Colonic mucosa (tissue), 4 donors: ENCODE measurements at regions not wholly inside any gene's neighbourhood (a gene's known extent, or its start where the extent isn't known, plus 50 kb on each side); places are given as distances from the start of the nearest gene placed in this dataset.

ENCODE experiments used
- DNase-seq: peaks from one replicate; pipeline ENCODE4 v3.0.0-alpha.2; 2020
- H3K27ac ChIP-seq: fragments of 200-600 bp; one replicate; pipeline ENCODE4 v1.8.0; 2021
- H3K27me3 ChIP-seq: fragments of 200-600 bp; one replicate; pipeline ENCODE4 v1.8.0; 2021
- H3K36me3 ChIP-seq: fragments of 200-600 bp; one replicate; pipeline ENCODE4 v1.8.0; 2021
- H3K4me1 ChIP-seq: fragments of 200-600 bp; one replicate; pipeline ENCODE4 v1.8.0; 2021; ENCODE audit warnings: mild to moderate bottlenecking
- H3K4me3 ChIP-seq: fragments of 200-600 bp; one replicate; pipeline ENCODE4 v1.8.0; 2021
- H3K9ac ChIP-seq, 2 donors: one replicate each; pipeline ENCODE4 v1.7.0; 2013; ENCODE audit warnings: control low read depth in 2 of 2, low read depth in 2 of 2, low read length in 2 of 2
- H3K9me3 ChIP-seq: fragments of 200-600 bp; one replicate; pipeline ENCODE4 v1.8.0; 2021
- intact Hi-C: fragments of 100-400 bp; cut with DNase I; formaldehyde crosslinking; loops from one replicate; pipeline ENCODE4 v1.14.1; 2022
- TF ChIP-seq, protein P1 (sequence below): fragments of 200-600 bp; IDR thresholded peaks from one replicate; pipeline ENCODE4 v1.8.0; 2022; ENCODE audit warnings: antibody characterized with exemption, mild to moderate bottlenecking
- donor health status: healthy.
- donor health status: DM: no; HTN: no; CAD: no.
- donor health status: DM: no; HTN: no; CAD: no.

DNA sequence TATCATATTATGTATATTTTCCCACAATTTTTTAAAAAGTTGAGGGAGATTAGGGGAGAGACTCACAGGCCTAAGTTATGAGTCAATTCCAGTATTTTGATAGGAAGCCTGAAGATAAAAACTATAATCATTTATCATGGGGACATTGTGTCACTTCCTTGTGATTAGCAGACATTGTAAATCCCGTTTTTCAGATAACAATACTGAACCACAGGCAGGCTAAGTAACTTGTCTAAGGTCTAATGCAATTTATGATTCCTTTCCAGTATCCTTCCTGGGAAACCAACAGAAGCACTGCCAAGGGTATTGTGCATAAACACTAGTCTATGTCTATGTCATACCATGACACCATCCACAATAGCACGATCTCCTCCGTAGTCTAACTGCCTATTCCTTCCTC is 235.2 kb upstream of the PIK3C3 start:
- TF ChIP-seq, protein P1, sequence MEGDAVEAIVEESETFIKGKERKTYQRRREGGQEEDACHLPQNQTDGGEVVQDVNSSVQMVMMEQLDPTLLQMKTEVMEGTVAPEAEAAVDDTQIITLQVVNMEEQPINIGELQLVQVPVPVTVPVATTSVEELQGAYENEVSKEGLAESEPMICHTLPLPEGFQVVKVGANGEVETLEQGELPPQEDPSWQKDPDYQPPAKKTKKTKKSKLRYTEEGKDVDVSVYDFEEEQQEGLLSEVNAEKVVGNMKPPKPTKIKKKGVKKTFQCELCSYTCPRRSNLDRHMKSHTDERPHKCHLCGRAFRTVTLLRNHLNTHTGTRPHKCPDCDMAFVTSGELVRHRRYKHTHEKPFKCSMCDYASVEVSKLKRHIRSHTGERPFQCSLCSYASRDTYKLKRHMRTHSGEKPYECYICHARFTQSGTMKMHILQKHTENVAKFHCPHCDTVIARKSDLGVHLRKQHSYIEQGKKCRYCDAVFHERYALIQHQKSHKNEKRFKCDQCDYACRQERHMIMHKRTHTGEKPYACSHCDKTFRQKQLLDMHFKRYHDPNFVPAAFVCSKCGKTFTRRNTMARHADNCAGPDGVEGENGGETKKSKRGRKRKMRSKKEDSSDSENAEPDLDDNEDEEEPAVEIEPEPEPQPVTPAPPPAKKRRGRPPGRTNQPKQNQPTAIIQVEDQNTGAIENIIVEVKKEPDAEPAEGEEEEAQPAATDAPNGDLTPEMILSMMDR = no peak
- Histone ChIP-seq H3K27me3 (no peaks in the 10 kb centered on the region), H3K9ac (no peak overlapping the region), H3K4me1 (no peaks in the 10 kb centered on the region), H3K27ac (no peak overlapping the region), H3K36me3 (no peaks in the 10 kb centered on the region), H3K9me3 (no peaks in the 10 kb centered on the region), H3K4me3 (no peak overlapping the region)
- no peak for DNase-seq
- intact Hi-C loops = no loop called here

DNA sequence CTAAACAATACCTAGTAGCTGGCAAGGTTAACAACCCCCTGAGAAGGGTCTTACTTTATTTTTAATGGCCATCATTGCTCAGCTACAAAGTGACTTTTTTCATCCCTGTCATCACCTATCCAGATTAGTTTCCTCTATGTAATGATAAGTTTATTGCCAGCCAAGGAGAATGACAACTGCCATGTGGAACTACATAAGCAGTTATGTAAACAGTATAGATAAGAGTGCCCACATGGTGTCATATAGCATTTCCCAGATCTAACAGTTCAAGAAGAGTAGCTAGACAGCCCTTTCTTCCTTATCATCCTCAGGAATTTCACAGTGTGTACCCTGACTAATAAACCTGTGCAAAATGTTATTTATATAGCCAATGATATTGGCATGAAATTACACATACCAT is 240.2 kb upstream of the PIK3C3 start:
- Histone ChIP-seq H3K9me3 (no peaks in the 10 kb centered on the region), H3K4me1 (no peaks in the 10 kb centered on the region), H3K4me3 (no peak overlapping the region), H3K27ac (no peak overlapping the region), H3K27me3 (no peaks in the 10 kb centered on the region), H3K36me3 (no peaks in the 10 kb centered on the region), H3K9ac (no peak overlapping the region)
- TF ChIP-seq, protein P1 = no peak
- intact Hi-C loops = no loop called here
- no peak for DNase-seq

DNA sequence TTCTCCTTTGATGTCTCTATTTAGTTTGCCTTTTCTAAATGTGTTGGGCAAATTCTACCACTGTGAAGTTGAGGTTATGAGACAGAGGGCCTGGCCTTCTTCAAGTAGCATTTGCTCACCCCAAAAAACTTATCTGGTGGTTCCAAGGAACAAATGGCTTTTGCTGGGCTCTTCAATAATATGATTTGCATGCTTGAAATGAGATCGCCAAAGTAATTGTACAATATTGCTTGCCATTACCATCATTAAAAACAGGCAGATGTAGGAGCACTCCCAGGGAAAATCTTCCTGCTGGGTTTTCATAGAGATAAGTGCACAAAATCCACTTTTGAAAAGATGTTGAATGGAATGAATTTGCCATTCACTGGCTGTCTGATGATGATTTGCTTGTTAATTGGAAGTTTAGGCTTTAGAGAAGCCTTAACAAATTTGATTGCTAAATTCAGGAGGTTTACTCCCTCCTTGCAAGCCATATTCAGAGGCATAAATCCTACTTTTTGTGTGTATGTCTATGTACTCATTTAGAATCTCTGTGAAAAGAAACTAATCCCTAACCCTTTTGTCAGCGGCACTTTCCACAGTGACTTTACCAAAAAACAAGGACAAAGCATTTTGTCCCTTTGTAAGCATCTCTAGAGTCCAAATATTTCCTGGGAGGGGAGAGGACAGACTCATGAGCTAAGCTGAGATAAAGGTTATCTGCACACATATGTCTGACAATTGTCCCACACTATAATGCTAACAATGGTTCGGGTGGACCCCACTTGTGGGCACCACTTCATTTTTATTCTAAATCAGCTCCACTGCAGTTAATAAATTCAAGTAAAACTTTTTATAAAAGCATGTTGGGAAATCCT is 240.8 kb upstream of the PIK3C3 start:
- no peak overlapping the region for H3K4me3 ChIP-seq
- no peaks in the 10 kb centered on the region for H3K27me3 ChIP-seq
- DNase-seq = no peak
- no peaks in the 10 kb centered on the region for H3K9me3 ChIP-seq
- no peaks in the 10 kb centered on the region for H3K4me1 ChIP-seq
- H3K27ac ChIP-seq = no peak overlapping the region
- TF ChIP-seq, protein P1 = no peak
- intact Hi-C loops = no loop called here
- no peak overlapping the region for H3K9ac ChIP-seq
- H3K36me3 ChIP-seq = no peaks in the 10 kb centered on the region

DNA sequence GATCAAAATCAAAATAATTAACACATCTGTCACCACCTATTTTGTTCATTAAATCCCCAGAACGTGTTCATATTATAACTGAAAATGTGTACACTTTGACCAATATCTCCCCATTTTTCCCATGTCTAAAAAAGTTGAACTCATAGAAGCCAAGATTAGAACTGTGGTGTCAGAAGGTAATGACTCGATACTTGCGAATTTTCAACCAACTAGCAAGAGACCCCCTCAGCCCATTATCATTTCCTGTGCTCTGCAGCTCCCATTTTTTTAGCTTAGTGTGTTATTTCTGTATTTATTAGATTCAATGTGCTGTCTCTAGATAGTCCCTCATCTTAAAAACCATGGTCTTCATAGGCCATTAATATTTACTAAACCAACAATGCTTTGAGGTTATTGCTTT is 248.7 kb upstream of the PIK3C3 start:
- DNase-seq = no peak
- intact Hi-C loops = no loop called here
- H3K27ac ChIP-seq = no peak overlapping the region

DNA sequence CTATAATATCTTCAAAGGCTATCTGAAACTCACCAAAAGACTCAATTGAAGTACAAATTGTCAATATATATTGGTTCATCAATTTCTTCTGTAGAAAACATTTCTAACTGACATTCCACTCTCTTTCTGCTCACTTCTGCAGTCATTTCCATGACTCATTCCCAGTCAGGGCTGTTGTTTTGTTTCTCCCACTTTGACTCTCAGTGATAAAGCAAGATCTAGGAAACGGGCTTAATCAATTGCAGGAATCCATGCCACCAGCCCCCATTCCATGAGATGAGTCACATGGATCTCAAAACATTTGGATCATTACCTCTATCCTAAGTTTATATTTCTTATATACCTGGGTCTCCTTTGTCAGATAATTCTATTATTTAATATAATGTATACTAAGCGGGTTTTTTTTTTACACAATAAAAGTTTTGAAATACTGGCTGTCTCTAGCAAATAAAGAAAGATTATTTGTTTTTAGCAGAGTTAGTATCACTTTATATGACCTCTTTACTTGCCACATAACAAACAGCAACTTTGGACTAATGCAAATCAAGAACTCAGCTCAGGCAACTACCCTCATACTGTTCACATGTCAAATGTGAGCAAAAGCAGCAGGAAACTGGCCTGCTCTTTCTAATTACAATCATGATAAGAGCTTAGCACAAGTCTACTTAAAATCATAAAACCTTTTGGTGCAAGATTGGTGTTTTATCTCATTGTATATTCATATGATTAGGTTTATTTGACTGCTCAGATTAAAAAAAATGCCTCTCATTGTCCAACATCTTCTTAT is 251.1 kb upstream of the PIK3C3 start:
- intact Hi-C loops = no loop called here
- Histone ChIP-seq H3K27ac (no peak overlapping the region), H3K4me3 (no peak overlapping the region), H3K4me1 (no peaks in the 10 kb centered on the region), H3K27me3 (no peaks in the 10 kb centered on the region), H3K36me3 (no peaks in the 10 kb centered on the region), H3K9ac (no peak overlapping the region), H3K9me3 (no peaks in the 10 kb centered on the region)
- no peak for DNase-seq
- TF ChIP-seq, protein P1 = no peak

More for the DNA sequence above, 248.7 kb upstream of the PIK3C3 start:
- Histone ChIP-seq H3K9ac (no peak overlapping the region), H3K4me3 (no peak overlapping the region), H3K4me1 (no peaks in the 10 kb centered on the region), H3K36me3 (no peaks in the 10 kb centered on the region), H3K9me3 (no peaks in the 10 kb centered on the region), H3K27me3 (no peaks in the 10 kb centered on the region)
- TF ChIP-seq, protein P1 = no peak
